IMR-90 (cell line): ENCODE measurements at regions not wholly inside any gene's neighbourhood (a gene's known extent, or its start where the extent isn't known, plus 50 kb on each side); places are given as distances from the start of the nearest gene placed in this dataset.

Experiments used
- CHD1 ChIP-seq: IDR thresholded peaks from 2 replicates; pipeline ENCODE4 v1.6.1; 2012; ENCODE audit warnings: low read depth, low read length, improper control_type of control experiment
- CTCF ChIP-seq: conservative IDR thresholded peaks from 2 replicates; pipeline ENCODE4 v1.5.1; 2012; ENCODE audit warnings: mild to moderate bottlenecking, low read depth, low read length, improper control_type of control experiment
- NFE2L2 ChIP-seq: fragments of 150-350 bp; IDR thresholded peaks from 2 replicates; pipeline ENCODE4 v1.6.1; 2016; ENCODE audit warnings: low read depth, mild to moderate bottlenecking, low read length
- POLR2A ChIP-seq: IDR thresholded peaks from 2 replicates; pipeline ENCODE4 v1.6.1; 2012; ENCODE audit warnings: mild to moderate bottlenecking, low read depth, low read length
- RFX5 ChIP-seq: IDR thresholded peaks from 2 replicates; pipeline ENCODE4 v1.8.0; 2012; ENCODE audit warnings: low read depth, mild to moderate bottlenecking, low read length, moderate library complexity

- TF ChIP-seq CTCF = no peak
- TF ChIP-seq NFE2L2 = no peak
- TF ChIP-seq RFX5 = no peak
- TF ChIP-seq CHD1 = no peak
- TF ChIP-seq POLR2A = no peak
Observed at GRCh38 chr2:234435836-234436481, 60.9 kb downstream of the ARL4C start.
